Left forelimb (tissue), 1 donor: ENCODE measurements at regions not wholly inside any gene's neighbourhood (a gene's known extent, or its start where the extent isn't known, plus 50 kb on each side); places are given as distances from the start of the nearest gene placed in this dataset.
"Not testable (repeated sequence)": the region's sequence is repeated elsewhere in the genome, so short reads cannot be mapped to it uniquely, and the experiment has no call there.

Experiments used
- DNase-seq: peaks from one replicate; pipeline ENCODE4 v3.0.0-alpha.2; 2018; ENCODE audit warnings: low spot score

- DNase-seq = no peak
Measured at GRCh38 chr1:118297521-118297920, 112.5 kb upstream of the SPAG17 start.

- no peak for DNase-seq
Measured at GRCh38 chr1:118294875-118295642, 110.0 kb upstream of the SPAG17 start.

GRCh38 chr1:118291661-118292060 is 106.6 kb upstream of the SPAG17 start:
- no peak for DNase-seq

- no peak for DNase-seq
Measured at GRCh38 chr1:118290571-118290970, 105.5 kb upstream of the SPAG17 start.

GRCh38 chr1:118290046-118290445 is 105.0 kb upstream of the SPAG17 start:
- no peak for DNase-seq

- DNase-seq = not testable (repeated sequence)
Measured at GRCh38 chr1:118280656-118281055, 95.6 kb upstream of the SPAG17 start.

- no peak for DNase-seq
Measured at GRCh38 chr1:118275472-118276115, 90.6 kb upstream of the SPAG17 start.

- DNase-seq = no peak
Measured at GRCh38 chr1:118272884-118273283, 87.9 kb upstream of the SPAG17 start.

GRCh38 chr1:118271883-118272282 is 86.9 kb upstream of the SPAG17 start:
- no peak for DNase-seq

- DNase-seq = no peak
Measured at GRCh38 chr1:118269598-118269997, 84.6 kb upstream of the SPAG17 start.

GRCh38 chr1:118266436-118266835 is 81.4 kb upstream of the SPAG17 start:
- no peak for DNase-seq

GRCh38 chr1:118264343-118264742 is 79.3 kb upstream of the SPAG17 start:
- DNase-seq = no peak

GRCh38 chr1:118262865-118263264 is 77.8 kb upstream of the SPAG17 start:
- no peak for DNase-seq

GRCh38 chr1:118258975-118259374 is 73.9 kb upstream of the SPAG17 start:
- no peak for DNase-seq

- DNase-seq = no peak
Measured at GRCh38 chr1:118257946-118258345, 72.9 kb upstream of the SPAG17 start.

- no peak for DNase-seq
Measured at GRCh38 chr1:118254491-118255425, 69.7 kb upstream of the SPAG17 start.

GRCh38 chr1:118254001-118254400 is 69.0 kb upstream of the SPAG17 start:
- DNase-seq = no peak

- DNase-seq = no peak
Measured at GRCh38 chr1:118253053-118253915, 68.3 kb upstream of the SPAG17 start.

- no peak for DNase-seq
Measured at GRCh38 chr1:118252624-118253023, 67.6 kb upstream of the SPAG17 start.

GRCh38 chr1:118250232-118250631 is 65.2 kb upstream of the SPAG17 start:
- DNase-seq = no peak

GRCh38 chr1:118249641-118250040 is 64.6 kb upstream of the SPAG17 start:
- DNase-seq = no peak

GRCh38 chr1:118247593-118247992 is 62.6 kb upstream of the SPAG17 start:
- DNase-seq = no peak
